NT2/D1 (cell line): ENCODE measurements at regions not wholly inside any gene's neighbourhood (a gene's known extent, or its start where the extent isn't known, plus 50 kb on each side); places are given as distances from the start of the nearest gene placed in this dataset.

Experiments used
- SUZ12 ChIP-seq: IDR thresholded peaks from 2 replicates; pipeline ENCODE4 v1.6.1; 2011; ENCODE audit not compliant: insufficient read length, insufficient read depth; ENCODE audit errors: extremely low read depth
- YY1 ChIP-seq: IDR thresholded peaks from 2 replicates; pipeline ENCODE4 v1.6.1; 2011; ENCODE audit not compliant: insufficient read length, insufficient read depth

- TF ChIP-seq YY1, result no peak
- no peak for TF ChIP-seq SUZ12
Measured at GRCh38 chr7:149642589-149642988, 130.8 kb downstream of the ZNF467 start.
